ENCODE measurements at regions not wholly inside any gene's neighbourhood (a gene's known extent, or its start where the extent isn't known, plus 50 kb on each side); places are given as distances from the start of the nearest gene placed in this dataset.

GRCh38 chr13:44676534-44676933, 100.4 kb upstream of the TSC22D1 start:
- H3K9me1 ChIP-seq (ENCODE audit: control insufficient read depth, extremely low read depth, insufficient read depth, low read length): no peaks in the 10 kb centered on the region
- dilution Hi-C loops (cut with MboI; ENCODE audit: extremely low pct_ligation_motif_present, low sequenced_read_pairs): no loop called here
- no peaks in the 10 kb centered on the region for H4K20me1 ChIP-seq (ENCODE audit: control insufficient read depth, extremely low read depth, insufficient read depth, low read length)
- H3K4me3 ChIP-seq (ENCODE audit: control insufficient read depth in 2 of 3, extremely low read depth in 1 of 3, insufficient read depth in 2 of 3, low read depth in 1 of 3, low read length in 3 of 3): no peak overlapping the region
- H3K9ac ChIP-seq (ENCODE audit: control insufficient read depth, extremely low read depth, insufficient read depth, low read length): no peak overlapping the region
- no peaks in the 10 kb centered on the region for H3K27me3 ChIP-seq (ENCODE audit: control insufficient read depth, extremely low read depth, insufficient read depth, low read length)
- no peak for TF ChIP-seq CTCF (optimal IDR thresholded peaks at IDR 0.05 in 1 of 3, IDR thresholded peaks at IDR 0.05 in 1 of 3, conservative IDR thresholded peaks at IDR 0.05 in 1 of 3; ENCODE audit: extremely low read depth in 1 of 3, insufficient read depth in 2 of 3, low read length in 3 of 3)
- no peak for TF ChIP-seq EZH2 (IDR thresholded peaks at IDR 0.05; ENCODE audit: low read length)
- no peaks in the 10 kb centered on the region for H3K4me1 ChIP-seq (ENCODE audit: control insufficient read depth, extremely low read depth, insufficient read depth, low read length)
- no peak overlapping the region for H3K4me2 ChIP-seq (ENCODE audit: control insufficient read depth, extremely low read depth, insufficient read depth, low read depth, low read length)
- H3K9me3 ChIP-seq (ENCODE audit: control insufficient read depth, low read depth, low read length): no peaks in the 10 kb centered on the region
- H3K27ac ChIP-seq (ENCODE audit: control insufficient read depth, insufficient read depth, low read length): no peak overlapping the region
- FAIRE-seq (no peak), DNase-seq (ENCODE audit: low read depth, low spot score) (no peak)
- no peaks in the 10 kb centered on the region for H3K36me3 ChIP-seq (ENCODE audit: control insufficient read depth in 2 of 2, extremely low read depth in 1 of 2, insufficient read depth in 2 of 2, low read length in 2 of 2)
- no peak overlapping the region for H2AFZ ChIP-seq (ENCODE audit: control insufficient read depth, low read length)
- H3K79me2 ChIP-seq (ENCODE audit: control insufficient read depth, insufficient read depth, low read length): no peaks in the 10 kb centered on the region

- Histone ChIP-seq H3K4me1 (ENCODE audit: control insufficient read depth, extremely low read depth, insufficient read depth, low read length) (peaks cover 2% of the 10 kb centered on the region), H4K20me1 (ENCODE audit: control insufficient read depth, extremely low read depth, insufficient read depth, low read length) (no peaks in the 10 kb centered on the region), H3K79me2 (ENCODE audit: control insufficient read depth, insufficient read depth, low read length) (no peaks in the 10 kb centered on the region), H3K9ac (ENCODE audit: control insufficient read depth, extremely low read depth, insufficient read depth, low read length) (no peak overlapping the region), H3K27me3 (ENCODE audit: control insufficient read depth, extremely low read depth, insufficient read depth, low read length) (no peaks in the 10 kb centered on the region), H3K27ac (ENCODE audit: control insufficient read depth, insufficient read depth, low read length) (no peak overlapping the region), H3K4me3 (ENCODE audit: control insufficient read depth in 2 of 3, extremely low read depth in 1 of 3, insufficient read depth in 2 of 3, low read depth in 1 of 3, low read length in 3 of 3) (no peak overlapping the region), H3K9me1 (ENCODE audit: control insufficient read depth, extremely low read depth, insufficient read depth, low read length) (no peaks in the 10 kb centered on the region), H3K36me3 (ENCODE audit: control insufficient read depth in 2 of 2, extremely low read depth in 1 of 2, insufficient read depth in 2 of 2, low read length in 2 of 2) (no peaks in the 10 kb centered on the region), H3K4me2 (ENCODE audit: control insufficient read depth, extremely low read depth, insufficient read depth, low read depth, low read length) (no peak overlapping the region), H3K9me3 (ENCODE audit: control insufficient read depth, low read depth, low read length) (no peaks in the 10 kb centered on the region), H2AFZ (ENCODE audit: control insufficient read depth, low read length) (no peak overlapping the region)
- dilution Hi-C loops (cut with MboI; ENCODE audit: extremely low pct_ligation_motif_present, low sequenced_read_pairs): no loop called here
- no peak for DNase-seq (ENCODE audit: low read depth, low spot score)
- TF ChIP-seq CTCF (optimal IDR thresholded peaks at IDR 0.05 in 1 of 3, IDR thresholded peaks at IDR 0.05 in 1 of 3, conservative IDR thresholded peaks at IDR 0.05 in 1 of 3; ENCODE audit: extremely low read depth in 1 of 3, insufficient read depth in 2 of 3, low read length in 3 of 3) (no peak), EZH2 (IDR thresholded peaks at IDR 0.05; ENCODE audit: low read length) (no peak)
- FAIRE-seq: no peak
These were observed 93.4 kb upstream of the TSC22D1 start for GRCh38 chr13:44669534-44669933.

All from keratinocyte (primary cell).